ENCODE measurements at regions not wholly inside any gene's neighbourhood (a gene's known extent, or its start where the extent isn't known, plus 50 kb on each side); places are given as distances from the start of the nearest gene placed in this dataset.
"Not testable (repeated sequence)": the region's sequence is repeated elsewhere in the genome, so short reads cannot be mapped to it uniquely, and the experiment has no call there.

GRCh38 chr5:108442063-108442651 lies 60.3 kb upstream of the FBXL17 start:
- not testable (repeated sequence) for DNase-seq

GRCh38 chr5:108437425-108437824 lies 55.5 kb upstream of the FBXL17 start:
- DNase-seq, result no peak

GRCh38 chr5:108436696-108437095 lies 54.8 kb upstream of the FBXL17 start:
- DNase-seq, result no peak

GRCh38 chr5:108433600-108433999 lies 51.7 kb upstream of the FBXL17 start:
- no peak for DNase-seq

- DNase-seq, result peak; percentile 68
Observed at GRCh38 chr5:108432024-108432423, 50.1 kb upstream of the FBXL17 start.
